NCI-H2196 (cell line): ENCODE measurements at regions not wholly inside any gene's neighbourhood (a gene's known extent, or its start where the extent isn't known, plus 50 kb on each side); places are given as distances from the start of the nearest gene placed in this dataset.
"Not testable (repeated sequence)": the region's sequence is repeated elsewhere in the genome, so short reads cannot be mapped to it uniquely, and the experiment has no call there.

Experiments used
- DNase-seq: peaks from one replicate; lab custom pipeline; 2025; ENCODE audit not compliant: unreplicated experiment; lab: John Stamatoyannopoulos, UW

GRCh38 chr4:77501851-77502250 lies 103.8 kb upstream of the CXCL13 start:
- no peak for DNase-seq

- no peak for DNase-seq
Measured at GRCh38 chr4:77504407-77504806, 101.2 kb upstream of the CXCL13 start.

- DNase-seq: no peak
Measured at GRCh38 chr4:77505275-77505957, 100.2 kb upstream of the CXCL13 start.

- no peak for DNase-seq
Measured at GRCh38 chr4:77505958-77506319, 99.7 kb upstream of the CXCL13 start.

- DNase-seq: no peak
Measured at GRCh38 chr4:77510367-77510766, 95.3 kb upstream of the CXCL13 start.

- no peak for DNase-seq
Measured at GRCh38 chr4:77525538-77525937, 80.1 kb upstream of the CXCL13 start.

GRCh38 chr4:77527900-77528299 lies 77.7 kb upstream of the CXCL13 start:
- not testable (repeated sequence) for DNase-seq

- no peak for DNase-seq
Measured at GRCh38 chr4:77538144-77538543, 67.5 kb upstream of the CXCL13 start.

GRCh38 chr4:77538574-77539157 lies 67.0 kb upstream of the CXCL13 start:
- peak; percentile 3 for DNase-seq
